Ishikawa (cell line): ENCODE measurements at regions not wholly inside any gene's neighbourhood (a gene's known extent, or its start where the extent isn't known, plus 50 kb on each side); places are given as distances from the start of the nearest gene placed in this dataset.

Experiments used
- CEBPB ChIP-seq: IDR thresholded peaks from 2 replicates; pipeline ENCODE4 v1.6.1; 2012
- EP300 ChIP-seq: IDR thresholded peaks from 2 replicates; pipeline ENCODE4 v1.6.1; 2012; ENCODE audit warnings: borderline replicate concordance
- RAD21 ChIP-seq: IDR thresholded peaks from 2 replicates; pipeline ENCODE4 v1.6.1; 2012; ENCODE audit warnings: low read depth
- TEAD4 ChIP-seq: IDR thresholded peaks from 2 replicates; pipeline ENCODE4 v1.6.1; 2012
- USF1 ChIP-seq: IDR thresholded peaks from 2 replicates; pipeline ENCODE4 v1.6.1; 2012

GRCh38 chr12:92035477-92035876, 110.2 kb downstream of the BTG1 start:
- TF ChIP-seq USF1: no peak
- no peak for TF ChIP-seq TEAD4
- TF ChIP-seq EP300: no peak
- TF ChIP-seq CEBPB: no peak
- no peak for TF ChIP-seq RAD21
